ENCODE measurements at regions not wholly inside any gene's neighbourhood (a gene's known extent, or its start where the extent isn't known, plus 50 kb on each side); places are given as distances from the start of the nearest gene placed in this dataset.

DNA sequence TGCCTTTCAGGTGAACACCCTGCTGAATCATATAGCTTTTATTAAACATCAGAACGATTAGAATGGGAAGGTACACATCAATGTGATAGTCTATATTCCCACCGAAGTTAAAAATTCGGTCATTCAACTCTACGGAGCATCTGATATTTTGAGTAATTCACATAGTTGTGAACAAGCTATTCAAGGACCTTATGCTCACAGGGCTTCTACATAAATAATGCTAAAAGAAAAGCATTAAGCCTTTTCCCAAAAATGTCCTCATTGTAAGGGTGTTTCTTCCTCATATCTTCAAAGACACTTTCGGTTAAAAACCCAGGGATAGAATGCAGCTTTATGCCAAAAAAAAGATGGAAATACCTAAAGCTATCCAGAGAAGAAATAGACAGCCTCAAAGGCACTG is 79.7 kb upstream of the EDNRA start:
- no peaks in the 10 kb centered on the region for H3K36me3 ChIP-seq
- DNase-seq, result no peak
- no peaks in the 10 kb centered on the region for H3K27me3 ChIP-seq
- no peak overlapping the region for H3K4me3 ChIP-seq
- H3K4me1 ChIP-seq, result no peaks in the 10 kb centered on the region
- H3K27ac ChIP-seq, result no peak overlapping the region
- no peak for TF ChIP-seq POLR2A (IDR thresholded peaks at IDR 0.05)
- TF ChIP-seq, protein P1, sequence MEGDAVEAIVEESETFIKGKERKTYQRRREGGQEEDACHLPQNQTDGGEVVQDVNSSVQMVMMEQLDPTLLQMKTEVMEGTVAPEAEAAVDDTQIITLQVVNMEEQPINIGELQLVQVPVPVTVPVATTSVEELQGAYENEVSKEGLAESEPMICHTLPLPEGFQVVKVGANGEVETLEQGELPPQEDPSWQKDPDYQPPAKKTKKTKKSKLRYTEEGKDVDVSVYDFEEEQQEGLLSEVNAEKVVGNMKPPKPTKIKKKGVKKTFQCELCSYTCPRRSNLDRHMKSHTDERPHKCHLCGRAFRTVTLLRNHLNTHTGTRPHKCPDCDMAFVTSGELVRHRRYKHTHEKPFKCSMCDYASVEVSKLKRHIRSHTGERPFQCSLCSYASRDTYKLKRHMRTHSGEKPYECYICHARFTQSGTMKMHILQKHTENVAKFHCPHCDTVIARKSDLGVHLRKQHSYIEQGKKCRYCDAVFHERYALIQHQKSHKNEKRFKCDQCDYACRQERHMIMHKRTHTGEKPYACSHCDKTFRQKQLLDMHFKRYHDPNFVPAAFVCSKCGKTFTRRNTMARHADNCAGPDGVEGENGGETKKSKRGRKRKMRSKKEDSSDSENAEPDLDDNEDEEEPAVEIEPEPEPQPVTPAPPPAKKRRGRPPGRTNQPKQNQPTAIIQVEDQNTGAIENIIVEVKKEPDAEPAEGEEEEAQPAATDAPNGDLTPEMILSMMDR (IDR thresholded peaks at IDR 0.05), result no peak
- H3K9me3 ChIP-seq, result no peaks in the 10 kb centered on the region

DNA sequence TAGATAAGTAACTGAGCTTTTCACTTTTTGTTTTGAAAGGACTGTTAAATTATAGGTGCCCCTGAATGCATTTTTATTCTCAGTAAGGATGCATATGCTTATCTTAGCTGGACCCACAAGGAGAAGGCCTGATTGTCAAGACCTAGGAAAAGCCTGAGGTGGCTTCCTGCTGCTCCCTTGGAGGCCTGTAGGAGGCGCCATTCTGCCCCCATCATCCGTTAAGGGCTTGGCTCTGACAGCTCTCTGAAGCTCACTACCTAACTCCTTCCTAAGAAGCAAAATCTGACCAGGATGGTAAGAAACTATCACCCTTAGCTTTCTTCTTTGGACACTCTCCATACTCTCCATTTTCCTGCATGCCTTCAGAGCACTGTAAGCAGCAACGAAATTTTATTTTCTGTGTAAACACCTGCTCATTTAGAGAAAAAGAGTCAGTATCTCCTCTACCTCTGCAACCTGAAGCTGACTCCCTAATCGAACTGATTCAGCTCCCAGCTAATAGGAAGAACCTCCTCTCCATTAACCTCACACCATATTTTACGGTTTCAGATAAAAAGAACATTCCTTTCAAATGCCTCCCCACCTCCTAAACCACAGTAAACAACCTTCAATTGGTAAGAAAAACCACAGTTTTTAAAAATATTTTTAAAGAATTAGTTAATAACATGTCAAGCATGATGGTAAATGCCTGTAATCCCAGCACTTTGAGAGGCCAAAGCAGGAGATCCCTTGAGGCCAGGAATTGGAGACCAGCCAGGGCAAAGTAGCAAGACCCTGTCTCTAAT is 73.4 kb upstream of the EDNRA start:
- no peak overlapping the region for H3K27ac ChIP-seq
- no peaks in the 10 kb centered on the region for H3K27me3 ChIP-seq
- H3K36me3 ChIP-seq, result no peaks in the 10 kb centered on the region
- TF ChIP-seq, protein P1 (IDR thresholded peaks at IDR 0.05), result no peak
- TF ChIP-seq POLR2A (IDR thresholded peaks at IDR 0.05), result no peak
- H3K4me3 ChIP-seq, result no peak overlapping the region
- H3K4me1 ChIP-seq, result no peaks in the 10 kb centered on the region
- no peaks in the 10 kb centered on the region for H3K9me3 ChIP-seq
- DNase-seq, result no peak

DNA sequence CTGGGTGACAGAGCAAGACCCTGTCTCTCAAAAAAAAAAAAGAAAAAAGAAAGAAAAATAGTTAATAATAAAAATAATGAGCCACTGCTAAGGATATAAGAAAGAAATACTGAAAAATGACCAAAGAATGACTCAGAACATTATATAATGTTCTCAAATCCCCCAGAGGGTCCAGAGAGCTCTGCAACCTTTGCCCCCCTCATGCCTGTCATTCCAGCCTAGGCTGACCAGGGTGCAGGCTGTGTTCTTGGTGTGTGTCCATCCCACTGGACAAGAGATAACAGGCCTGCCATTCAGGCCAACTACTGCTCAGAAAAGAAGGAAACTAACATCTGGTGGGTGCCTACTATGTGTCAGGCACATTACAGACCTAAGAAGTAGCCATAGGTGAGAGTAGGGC is 72.7 kb upstream of the EDNRA start:
- Histone ChIP-seq H3K27ac (no peak overlapping the region), H3K9me3 (no peaks in the 10 kb centered on the region), H3K4me1 (no peaks in the 10 kb centered on the region), H3K36me3 (no peaks in the 10 kb centered on the region), H3K27me3 (no peaks in the 10 kb centered on the region), H3K4me3 (no peak overlapping the region)
- DNase-seq, result no peak
- TF ChIP-seq POLR2A (IDR thresholded peaks at IDR 0.05), result no peak
- TF ChIP-seq, protein P1 (IDR thresholded peaks at IDR 0.05), result no peak

DNA sequence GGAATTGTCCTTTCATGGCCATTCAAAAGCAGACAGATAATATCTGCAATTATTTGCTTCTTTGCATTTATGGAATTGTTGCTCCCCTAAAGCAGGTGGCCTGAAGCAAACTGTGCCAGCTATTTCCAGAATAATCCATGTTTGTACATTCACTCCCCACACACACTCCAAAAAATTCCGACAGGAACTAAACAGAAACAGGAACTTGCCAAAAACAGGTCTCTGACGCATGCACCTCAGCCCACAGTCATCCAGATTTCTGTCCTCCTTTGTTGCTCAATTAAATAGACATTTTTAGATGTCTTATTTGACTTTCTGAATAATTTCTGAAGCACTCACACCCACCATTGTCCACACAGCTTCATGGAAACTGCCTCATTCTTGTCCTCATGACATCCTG is 71.5 kb upstream of the EDNRA start:
- H3K4me1 ChIP-seq, result no peaks in the 10 kb centered on the region
- DNase-seq, result no peak
- H3K4me3 ChIP-seq, result no peak overlapping the region
- H3K27ac ChIP-seq, result no peak overlapping the region
- no peaks in the 10 kb centered on the region for H3K27me3 ChIP-seq
- no peaks in the 10 kb centered on the region for H3K36me3 ChIP-seq
- TF ChIP-seq, protein P1 (IDR thresholded peaks at IDR 0.05), result no peak
- TF ChIP-seq POLR2A (IDR thresholded peaks at IDR 0.05), result no peak
- no peaks in the 10 kb centered on the region for H3K9me3 ChIP-seq

DNA sequence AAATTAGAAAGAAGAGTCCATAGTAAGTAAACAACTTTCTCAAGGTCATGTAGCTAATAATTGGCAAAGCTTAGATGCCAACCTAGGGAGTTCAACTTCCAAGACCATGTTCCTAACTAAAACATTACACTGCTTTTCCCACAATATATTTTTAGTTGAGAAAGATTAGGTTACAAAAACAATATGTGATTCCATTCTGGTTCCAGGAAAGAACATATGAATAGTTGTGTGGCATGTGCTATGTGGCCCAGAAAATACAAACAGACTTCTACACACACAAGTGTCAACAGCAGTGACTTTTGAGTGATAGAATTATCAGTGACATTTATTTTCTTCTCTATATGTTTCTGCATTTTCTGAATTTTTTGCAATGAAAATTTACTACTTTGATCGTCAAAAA is 62.7 kb upstream of the EDNRA start:
- no peak for DNase-seq
- Histone ChIP-seq H3K36me3 (no peaks in the 10 kb centered on the region), H3K4me3 (no peak overlapping the region), H3K4me1 (no peaks in the 10 kb centered on the region), H3K9me3 (no peaks in the 10 kb centered on the region), H3K27me3 (no peaks in the 10 kb centered on the region), H3K27ac (no peak overlapping the region)
- no peak for TF ChIP-seq POLR2A (IDR thresholded peaks at IDR 0.05)
- TF ChIP-seq, protein P1 (IDR thresholded peaks at IDR 0.05), result no peak

All from Peyer's patch (tissue), 4 donors.